ENCODE measurements at regions not wholly inside any gene's neighbourhood (a gene's known extent, or its start where the extent isn't known, plus 50 kb on each side); places are given as distances from the start of the nearest gene placed in this dataset.

- DNase-seq, result no peak
- H3K36me3 Mint-ChIP-seq, result no peaks in the 10 kb centered on the region
- no peaks in the 10 kb centered on the region for H3K9me3 ChIP-seq (ENCODE audit: control insufficient read depth in 1 of 2, low read length in 2 of 2)
- no peak overlapping the region for H3K4me3 ChIP-seq (ENCODE audit: low read length in 2 of 2)
- H3K27me3 ChIP-seq (ENCODE audit: insufficient read depth, low read length), result no peaks in the 10 kb centered on the region
- no peaks in the 10 kb centered on the region for H3K4me1 Mint-ChIP-seq
- H3K27ac Mint-ChIP-seq, result no peak overlapping the region
- H3K9me3 Mint-ChIP-seq, result peaks cover 0 to 2% (median 0%) of the 10 kb centered on the region in 8 donors
- H3K27ac ChIP-seq (ENCODE audit: low read depth, low read length), result no peak overlapping the region
- CTCF ChIA-PET (ENCODE audit: partially characterized antibody), result no interaction called here
- no peak overlapping the region for H3K4me3 Mint-ChIP-seq
- H3K4me1 ChIP-seq (ENCODE audit: insufficient read depth, low read length), result no peaks in the 10 kb centered on the region
- no peaks in the 10 kb centered on the region for H3K36me3 ChIP-seq (ENCODE audit: insufficient read depth, low read length)
- POLR2A ChIA-PET (ENCODE audit: partially characterized antibody), result no interaction called here
- H3K27me3 Mint-ChIP-seq, result peaks cover 0 to 5% of the 10 kb centered on the region in 2 donors
- intact Hi-C loops (cut with micrococcal nuclease), result no loop called here
These were observed 190.3 kb downstream of the DHX15 start for GRCh38 chr4:24394041-24394440.

DNA sequence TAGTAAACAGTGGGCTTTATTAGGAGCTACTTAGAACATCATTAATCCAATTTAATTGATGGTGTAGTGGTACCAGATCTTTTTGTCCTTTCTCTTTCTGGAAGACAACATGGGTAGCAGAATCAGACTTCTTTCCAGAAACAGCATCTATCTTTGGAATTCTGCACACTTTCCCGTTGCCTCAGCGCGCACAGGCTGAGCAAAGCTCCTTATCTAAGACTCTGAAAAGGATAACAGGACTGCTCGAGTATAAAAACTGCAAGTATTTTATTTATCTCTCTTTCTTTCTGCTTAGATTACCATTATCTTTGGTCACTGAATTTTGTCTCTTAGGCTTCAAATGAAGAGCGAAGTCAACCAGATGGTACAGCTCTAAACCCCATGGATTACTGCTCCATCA, 191.7 kb downstream of the DHX15 start:
- CTCF ChIA-PET (ENCODE audit: partially characterized antibody), result interaction anchor here (0.9 kb wide), 1 partner anchor 26 kb away, joined by 5 read pairs; no protein-coding TSS in a partner anchor
- Mint-ChIP-seq H3K4me3 (no peak overlapping the region), H3K9me3 (peaks cover 0 to 5% (median 0%) of the 10 kb centered on the region in 8 donors), H3K27ac (no peak overlapping the region), H3K4me1 (no peaks in the 10 kb centered on the region), H3K36me3 (no peaks in the 10 kb centered on the region), H3K27me3 (peaks cover 0 to 5% of the 10 kb centered on the region in 2 donors)
- no peak overlapping the region for H3K4me3 ChIP-seq (ENCODE audit: low read length in 2 of 2)
- POLR2A ChIA-PET (ENCODE audit: partially characterized antibody), result no interaction called here
- no peaks in the 10 kb centered on the region for H3K27me3 ChIP-seq (ENCODE audit: insufficient read depth, low read length)
- no peak overlapping the region for H3K27ac ChIP-seq (ENCODE audit: low read depth, low read length)
- no peaks in the 10 kb centered on the region for H3K9me3 ChIP-seq (ENCODE audit: control insufficient read depth in 1 of 2, low read length in 2 of 2)
- no peak for DNase-seq
- H3K4me1 ChIP-seq (ENCODE audit: insufficient read depth, low read length), result no peaks in the 10 kb centered on the region
- intact Hi-C loops (cut with micrococcal nuclease), result no loop called here
- H3K36me3 ChIP-seq (ENCODE audit: insufficient read depth, low read length), result no peaks in the 10 kb centered on the region

GRCh38 chr4:24382381-24382780, 202.0 kb downstream of the DHX15 start:
- no peaks in the 10 kb centered on the region for H3K27me3 ChIP-seq (ENCODE audit: insufficient read depth, low read length)
- no peaks in the 10 kb centered on the region for H3K4me1 ChIP-seq (ENCODE audit: insufficient read depth, low read length)
- H3K27ac ChIP-seq (ENCODE audit: low read depth, low read length), result no peak overlapping the region
- no peaks in the 10 kb centered on the region for H3K36me3 Mint-ChIP-seq
- no peaks in the 10 kb centered on the region for H3K4me1 Mint-ChIP-seq
- no peak overlapping the region for H3K27ac Mint-ChIP-seq
- H3K4me3 Mint-ChIP-seq, result no peak overlapping the region
- H3K4me3 ChIP-seq (ENCODE audit: low read length in 2 of 2), result no peak overlapping the region
- peaks cover 0 to 13% (median 6%) of the 10 kb centered on the region in 8 donors for H3K9me3 Mint-ChIP-seq
- no peaks in the 10 kb centered on the region for H3K9me3 ChIP-seq (ENCODE audit: control insufficient read depth in 1 of 2, low read length in 2 of 2)
- no peak for DNase-seq
- H3K27me3 Mint-ChIP-seq, result peaks cover 2% of the 10 kb centered on the region in 2 donors
- intact Hi-C loops (cut with micrococcal nuclease), result no loop called here
- no peaks in the 10 kb centered on the region for H3K36me3 ChIP-seq (ENCODE audit: insufficient read depth, low read length)
- POLR2A ChIA-PET (ENCODE audit: partially characterized antibody), result no interaction called here
- CTCF ChIA-PET (ENCODE audit: partially characterized antibody), result no interaction called here

DNA sequence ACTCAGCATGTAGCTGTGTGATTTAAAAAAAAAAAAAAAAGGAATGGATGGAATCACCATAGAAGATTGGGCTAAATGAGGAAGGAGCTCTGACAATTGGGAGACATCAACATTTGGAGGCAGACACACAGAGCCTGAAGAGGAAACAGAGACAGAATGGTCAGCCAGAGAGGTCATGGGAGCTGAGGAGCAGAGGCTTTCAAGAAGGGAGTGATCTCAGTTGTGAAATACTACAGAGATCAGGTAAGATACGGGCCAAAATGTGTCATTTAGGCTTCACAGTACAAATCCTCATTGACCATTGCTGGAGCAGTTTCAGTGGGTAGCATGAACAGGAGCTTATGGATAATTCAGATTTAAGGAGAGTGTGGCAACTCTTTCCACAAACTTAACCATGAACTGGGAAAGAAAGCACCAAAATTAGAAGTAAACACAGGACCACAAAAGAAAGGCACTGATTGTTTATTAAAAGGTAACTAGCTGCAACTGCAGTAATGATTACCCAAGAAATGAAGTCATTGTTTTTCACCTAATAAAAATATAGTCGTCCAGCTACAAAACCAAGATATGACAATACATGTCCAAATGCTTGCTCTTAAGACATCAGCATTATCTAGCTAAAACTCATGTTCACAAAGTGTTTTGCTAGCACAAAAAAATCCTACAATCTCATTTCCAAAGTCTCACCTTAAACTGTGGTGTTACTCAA, 203.2 kb downstream of the DHX15 start:
- Mint-ChIP-seq H3K27ac (no peak overlapping the region), H3K9me3 (peaks cover 0 to 14% (median 6%) of the 10 kb centered on the region in 8 donors), H3K36me3 (no peaks in the 10 kb centered on the region), H3K27me3 (peaks cover 2% of the 10 kb centered on the region in 2 donors), H3K4me1 (no peaks in the 10 kb centered on the region), H3K4me3 (no peak overlapping the region)
- no peaks in the 10 kb centered on the region for H3K27me3 ChIP-seq (ENCODE audit: insufficient read depth, low read length)
- no peak overlapping the region for H3K27ac ChIP-seq (ENCODE audit: low read depth, low read length)
- no peaks in the 10 kb centered on the region for H3K4me1 ChIP-seq (ENCODE audit: insufficient read depth, low read length)
- no peaks in the 10 kb centered on the region for H3K9me3 ChIP-seq (ENCODE audit: control insufficient read depth in 1 of 2, low read length in 2 of 2)
- intact Hi-C loops (cut with micrococcal nuclease), result no loop called here
- POLR2A ChIA-PET (ENCODE audit: partially characterized antibody), result no interaction called here
- no peak overlapping the region for H3K4me3 ChIP-seq (ENCODE audit: low read length in 2 of 2)
- no peaks in the 10 kb centered on the region for H3K36me3 ChIP-seq (ENCODE audit: insufficient read depth, low read length)
- DNase-seq, result no peak
- CTCF ChIA-PET (ENCODE audit: partially characterized antibody), result no interaction called here

GRCh38 chr4:24373704-24374103, 210.7 kb downstream of the DHX15 start:
- Mint-ChIP-seq H3K27me3 (peaks cover 3 to 5% of the 10 kb centered on the region in 2 donors), H3K27ac (no peak overlapping the region), H3K4me1 (no peaks in the 10 kb centered on the region), H3K9me3 (peaks cover 0 to 4% (median 2%) of the 10 kb centered on the region in 8 donors), H3K4me3 (no peak overlapping the region), H3K36me3 (no peaks in the 10 kb centered on the region)
- intact Hi-C loops (cut with micrococcal nuclease), result no loop called here
- no peaks in the 10 kb centered on the region for H3K4me1 ChIP-seq (ENCODE audit: insufficient read depth, low read length)
- no peaks in the 10 kb centered on the region for H3K9me3 ChIP-seq (ENCODE audit: control insufficient read depth in 1 of 2, low read length in 2 of 2)
- CTCF ChIA-PET (ENCODE audit: partially characterized antibody), result no interaction called here
- no peak for DNase-seq
- no peaks in the 10 kb centered on the region for H3K27me3 ChIP-seq (ENCODE audit: insufficient read depth, low read length)
- POLR2A ChIA-PET (ENCODE audit: partially characterized antibody), result no interaction called here
- no peak overlapping the region for H3K4me3 ChIP-seq (ENCODE audit: low read length in 2 of 2)
- H3K27ac ChIP-seq (ENCODE audit: low read depth, low read length), result no peak overlapping the region
- no peaks in the 10 kb centered on the region for H3K36me3 ChIP-seq (ENCODE audit: insufficient read depth, low read length)

DNA sequence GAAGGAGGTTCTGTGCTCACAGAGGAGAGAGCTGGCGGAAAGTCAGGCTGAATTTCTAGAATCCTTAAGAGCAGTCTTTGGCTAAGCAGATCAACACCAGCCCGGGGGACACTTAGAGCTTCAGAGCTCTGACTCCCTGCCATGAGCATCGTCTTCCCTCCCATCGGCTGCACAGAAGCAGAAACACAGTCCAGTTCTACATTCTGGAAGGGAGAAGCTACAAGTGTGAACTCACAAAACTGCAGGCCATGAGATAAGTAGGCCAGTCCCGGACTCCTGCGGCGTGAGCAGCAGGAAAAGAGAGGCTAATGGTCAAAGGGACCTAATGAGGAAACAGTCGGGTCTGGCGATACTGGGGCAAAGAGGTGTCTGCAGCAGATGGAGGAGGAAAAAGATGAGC, 211.5 kb downstream of the DHX15 start:
- Histone ChIP-seq H3K9me3 (ENCODE audit: control insufficient read depth in 1 of 2, low read length in 2 of 2) (no peaks in the 10 kb centered on the region), H3K4me3 (ENCODE audit: low read length in 2 of 2) (no peak overlapping the region), H3K36me3 (ENCODE audit: insufficient read depth, low read length) (no peaks in the 10 kb centered on the region), H3K4me1 (ENCODE audit: insufficient read depth, low read length) (no peaks in the 10 kb centered on the region), H3K27me3 (ENCODE audit: insufficient read depth, low read length) (no peaks in the 10 kb centered on the region), H3K27ac (ENCODE audit: low read depth, low read length) (no peak overlapping the region)
- no peak overlapping the region for H3K27ac Mint-ChIP-seq
- DNase-seq, result no peak
- peaks cover 3 to 5% of the 10 kb centered on the region in 2 donors for H3K27me3 Mint-ChIP-seq
- intact Hi-C loops (cut with micrococcal nuclease), result no loop called here
- H3K9me3 Mint-ChIP-seq, result peaks cover 0 to 4% (median 2%) of the 10 kb centered on the region in 8 donors
- H3K36me3 Mint-ChIP-seq, result no peaks in the 10 kb centered on the region
- H3K4me3 Mint-ChIP-seq, result no peak overlapping the region
- no peaks in the 10 kb centered on the region for H3K4me1 Mint-ChIP-seq
- POLR2A ChIA-PET (ENCODE audit: partially characterized antibody), result no interaction called here
- CTCF ChIA-PET (ENCODE audit: partially characterized antibody), result no interaction called here

DNA sequence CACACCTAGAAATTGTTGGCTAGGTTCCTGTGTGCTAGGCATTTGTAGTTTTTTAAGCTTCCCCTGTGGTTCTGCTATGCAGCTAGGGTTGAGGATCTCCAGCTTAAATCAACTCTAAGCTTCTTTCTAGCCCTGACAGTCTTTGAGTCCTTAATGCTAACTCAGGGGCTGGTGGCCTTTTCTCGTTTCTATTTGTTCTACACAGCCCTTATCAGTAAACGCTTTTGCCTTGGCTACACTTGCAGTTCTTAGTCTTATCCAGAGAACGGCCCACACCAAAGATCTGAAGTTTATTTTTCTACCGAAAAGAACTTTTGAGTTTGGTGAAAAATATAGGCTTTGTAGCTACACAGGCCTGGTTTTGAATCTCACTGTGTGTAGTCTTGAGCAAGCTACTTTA, 212.0 kb downstream of the DHX15 start:
- CTCF ChIA-PET (ENCODE audit: partially characterized antibody), result no interaction called here
- no peaks in the 10 kb centered on the region for H3K27me3 ChIP-seq (ENCODE audit: insufficient read depth, low read length)

More for the DNA sequence above, 212.0 kb downstream of the DHX15 start:
- Mint-ChIP-seq H3K4me1 (no peaks in the 10 kb centered on the region), H3K9me3 (peaks cover 0 to 4% (median 2%) of the 10 kb centered on the region in 8 donors), H3K4me3 (no peak overlapping the region), H3K27me3 (peaks cover 3 to 5% of the 10 kb centered on the region in 2 donors), H3K27ac (no peak overlapping the region), H3K36me3 (no peaks in the 10 kb centered on the region)
- H3K4me1 ChIP-seq (ENCODE audit: insufficient read depth, low read length), result no peaks in the 10 kb centered on the region
- H3K36me3 ChIP-seq (ENCODE audit: insufficient read depth, low read length), result no peaks in the 10 kb centered on the region
- H3K27ac ChIP-seq (ENCODE audit: low read depth, low read length), result no peak overlapping the region
- no peaks in the 10 kb centered on the region for H3K9me3 ChIP-seq (ENCODE audit: control insufficient read depth in 1 of 2, low read length in 2 of 2)
- intact Hi-C loops (cut with micrococcal nuclease), result no loop called here
- POLR2A ChIA-PET (ENCODE audit: partially characterized antibody), result no interaction called here
- H3K4me3 ChIP-seq (ENCODE audit: low read length in 2 of 2), result no peak overlapping the region
- no peak for DNase-seq

All from CD4-positive, alpha-beta memory T cell (primary cell).